Testis (tissue), 2 donors: ENCODE measurements at regions not wholly inside any gene's neighbourhood (a gene's known extent, or its start where the extent isn't known, plus 50 kb on each side); places are given as distances from the start of the nearest gene placed in this dataset.

Experiments
- DNase-seq: peaks from one replicate; pipeline ENCODE4 v3.0.0-alpha.2; 2019
- H3K27ac ChIP-seq, 2 donors: fragments of 200-600 bp; sonication (generic); one replicate each; pipeline ENCODE4 v1.5.1; 2019
- H3K27me3 ChIP-seq: fragments of 200-600 bp; sonication (generic); one replicate; pipeline ENCODE4 v1.5.1; 2019
- H3K36me3 ChIP-seq: fragments of 200-600 bp; sonication (generic); one replicate; pipeline ENCODE4 v1.5.1; 2017; ENCODE audit warnings: low read depth; ENCODE audit errors: missing control alignments
- H3K4me1 ChIP-seq: fragments of 200-600 bp; sonication (generic); one replicate; pipeline ENCODE4 v1.5.1; 2019
- H3K4me3 ChIP-seq, 2 donors: fragments of 200-600 bp; sonication (generic); one replicate each; pipeline ENCODE4 v1.5.1; 2017 to 2019
- H3K9me3 ChIP-seq: fragments of 200-600 bp; sonication (generic); one replicate; pipeline ENCODE4 v1.5.1; 2017
- CTCF ChIP-seq, 3 experiments: fragments of 450-650 bp in 2 of 3; fragments of 200-600 bp in 1 of 3; sonication (generic) in 1 of 3; IDR thresholded peaks; one replicate each; pipeline ENCODE4 v1.5.1; 2016 to 2019; ENCODE audit warnings: antibody characterized with exemption in 3 of 3, mild to moderate bottlenecking in 2 of 3, moderate library complexity in 1 of 3
- POLR2A ChIP-seq: fragments of 450-650 bp; IDR thresholded peaks from one replicate; pipeline ENCODE4 v1.6.1; 2017; ENCODE audit warnings: antibody characterized with exemption, mild to moderate bottlenecking, moderate library complexity
- WGBS, 2 donors: methylation state at CpG; one replicate each; pipeline ENCODE4 v1.1.5; 2018; 5-methylcytosine and 5-hydroxymethylcytosine counted together
- intact Hi-C: fragments of 100-400 bp; cut with DNase I; formaldehyde crosslinking; loops from one replicate; pipeline ENCODE4 v1.15.1; 2023; ENCODE audit warnings: low total_unique reads

GRCh38 chr17:77304746-77305473 lies 164.1 kb downstream of the SEC14L1 start:
- TF ChIP-seq CTCF (IDR thresholded peaks at IDR 0.05) (no peak), POLR2A (no peak)

GRCh38 chr17:77306048-77306789 lies 165.4 kb downstream of the SEC14L1 start:
- H3K27ac ChIP-seq: no peak overlapping the region
- H3K36me3 ChIP-seq: no peaks in the 10 kb centered on the region
- intact Hi-C loops: no loop called here
- H3K4me3 ChIP-seq: no peak overlapping the region
- no peaks in the 10 kb centered on the region for H3K27me3 ChIP-seq
- 75 to 90% methylated on average over 11 to 13 of the region's 13 CpGs for WGBS, 2 donors
- no peaks in the 10 kb centered on the region for H3K9me3 ChIP-seq
- H3K4me1 ChIP-seq: peaks cover 15% of the 10 kb centered on the region
- TF ChIP-seq POLR2A (no peak), CTCF (IDR thresholded peaks at IDR 0.05) (no peak)
- no peak for DNase-seq

More at GRCh38 chr17:77304746-77305473, 164.1 kb downstream of the SEC14L1 start:
- no peak overlapping the region for H3K27ac ChIP-seq
- DNase-seq: no peak
- no peaks in the 10 kb centered on the region for H3K36me3 ChIP-seq
- H3K9me3 ChIP-seq: no peaks in the 10 kb centered on the region
- 49 to 69% methylated on average over 9 to 21 of the region's 21 CpGs for WGBS, 2 donors
- peaks cover 15% of the 10 kb centered on the region for H3K4me1 ChIP-seq
- no peaks in the 10 kb centered on the region for H3K27me3 ChIP-seq
- no peak overlapping the region for H3K4me3 ChIP-seq
- intact Hi-C loops: no loop called here

- no peak overlapping the region for H3K27ac ChIP-seq
- TF ChIP-seq POLR2A (no peak), CTCF (IDR thresholded peaks at IDR 0.05) (no peak)
- peaks cover 15% of the 10 kb centered on the region for H3K4me1 ChIP-seq
- H3K4me3 ChIP-seq: no peak overlapping the region
- H3K36me3 ChIP-seq: no peaks in the 10 kb centered on the region
- no peaks in the 10 kb centered on the region for H3K27me3 ChIP-seq
- H3K9me3 ChIP-seq: no peaks in the 10 kb centered on the region
- WGBS, 2 donors: 85% methylated on average over 6 to 17 of the region's 18 CpGs
- intact Hi-C loops: no loop called here
- DNase-seq: no peak
Observed at GRCh38 chr17:77306790-77307478, 166.2 kb downstream of the SEC14L1 start.

- intact Hi-C loops: no loop called here
- DNase-seq: no peak
- no peak overlapping the region for H3K27ac ChIP-seq
- TF ChIP-seq CTCF (IDR thresholded peaks at IDR 0.05) (no peak), POLR2A (no peak)
- 81 to 85% methylated on average over 11 of the region's 12 CpGs for WGBS, 2 donors
- no peaks in the 10 kb centered on the region for H3K36me3 ChIP-seq
- peaks cover 17% of the 10 kb centered on the region for H3K4me1 ChIP-seq
- H3K4me3 ChIP-seq: no peak overlapping the region
- no peaks in the 10 kb centered on the region for H3K27me3 ChIP-seq
- H3K9me3 ChIP-seq: no peaks in the 10 kb centered on the region
Observed at GRCh38 chr17:77307479-77308198, 166.9 kb downstream of the SEC14L1 start.
